ENCODE measurements at regions not wholly inside any gene's neighbourhood (a gene's known extent, or its start where the extent isn't known, plus 50 kb on each side); places are given as distances from the start of the nearest gene placed in this dataset.

DNA sequence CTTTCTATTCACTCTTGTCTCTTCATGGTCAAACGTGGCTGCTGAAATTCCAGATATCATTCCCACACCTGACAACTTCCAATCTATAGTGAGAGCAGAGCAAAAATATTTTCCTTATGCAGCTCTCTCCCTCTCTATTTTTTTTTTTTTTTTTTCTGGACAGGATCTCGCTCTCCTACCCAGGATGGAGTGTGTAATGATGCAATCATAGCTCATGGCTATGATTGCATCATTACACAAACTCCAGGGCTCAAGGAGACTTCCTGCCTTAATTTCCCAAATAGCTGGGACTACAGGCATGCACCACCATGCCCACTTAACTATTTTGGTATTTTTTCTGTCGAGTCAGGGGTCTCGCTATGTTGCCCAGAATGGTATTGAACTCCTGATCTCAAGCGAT is 1398.9 kb downstream of the AACS start (continued):
- TF ChIP-seq, protein P1, sequence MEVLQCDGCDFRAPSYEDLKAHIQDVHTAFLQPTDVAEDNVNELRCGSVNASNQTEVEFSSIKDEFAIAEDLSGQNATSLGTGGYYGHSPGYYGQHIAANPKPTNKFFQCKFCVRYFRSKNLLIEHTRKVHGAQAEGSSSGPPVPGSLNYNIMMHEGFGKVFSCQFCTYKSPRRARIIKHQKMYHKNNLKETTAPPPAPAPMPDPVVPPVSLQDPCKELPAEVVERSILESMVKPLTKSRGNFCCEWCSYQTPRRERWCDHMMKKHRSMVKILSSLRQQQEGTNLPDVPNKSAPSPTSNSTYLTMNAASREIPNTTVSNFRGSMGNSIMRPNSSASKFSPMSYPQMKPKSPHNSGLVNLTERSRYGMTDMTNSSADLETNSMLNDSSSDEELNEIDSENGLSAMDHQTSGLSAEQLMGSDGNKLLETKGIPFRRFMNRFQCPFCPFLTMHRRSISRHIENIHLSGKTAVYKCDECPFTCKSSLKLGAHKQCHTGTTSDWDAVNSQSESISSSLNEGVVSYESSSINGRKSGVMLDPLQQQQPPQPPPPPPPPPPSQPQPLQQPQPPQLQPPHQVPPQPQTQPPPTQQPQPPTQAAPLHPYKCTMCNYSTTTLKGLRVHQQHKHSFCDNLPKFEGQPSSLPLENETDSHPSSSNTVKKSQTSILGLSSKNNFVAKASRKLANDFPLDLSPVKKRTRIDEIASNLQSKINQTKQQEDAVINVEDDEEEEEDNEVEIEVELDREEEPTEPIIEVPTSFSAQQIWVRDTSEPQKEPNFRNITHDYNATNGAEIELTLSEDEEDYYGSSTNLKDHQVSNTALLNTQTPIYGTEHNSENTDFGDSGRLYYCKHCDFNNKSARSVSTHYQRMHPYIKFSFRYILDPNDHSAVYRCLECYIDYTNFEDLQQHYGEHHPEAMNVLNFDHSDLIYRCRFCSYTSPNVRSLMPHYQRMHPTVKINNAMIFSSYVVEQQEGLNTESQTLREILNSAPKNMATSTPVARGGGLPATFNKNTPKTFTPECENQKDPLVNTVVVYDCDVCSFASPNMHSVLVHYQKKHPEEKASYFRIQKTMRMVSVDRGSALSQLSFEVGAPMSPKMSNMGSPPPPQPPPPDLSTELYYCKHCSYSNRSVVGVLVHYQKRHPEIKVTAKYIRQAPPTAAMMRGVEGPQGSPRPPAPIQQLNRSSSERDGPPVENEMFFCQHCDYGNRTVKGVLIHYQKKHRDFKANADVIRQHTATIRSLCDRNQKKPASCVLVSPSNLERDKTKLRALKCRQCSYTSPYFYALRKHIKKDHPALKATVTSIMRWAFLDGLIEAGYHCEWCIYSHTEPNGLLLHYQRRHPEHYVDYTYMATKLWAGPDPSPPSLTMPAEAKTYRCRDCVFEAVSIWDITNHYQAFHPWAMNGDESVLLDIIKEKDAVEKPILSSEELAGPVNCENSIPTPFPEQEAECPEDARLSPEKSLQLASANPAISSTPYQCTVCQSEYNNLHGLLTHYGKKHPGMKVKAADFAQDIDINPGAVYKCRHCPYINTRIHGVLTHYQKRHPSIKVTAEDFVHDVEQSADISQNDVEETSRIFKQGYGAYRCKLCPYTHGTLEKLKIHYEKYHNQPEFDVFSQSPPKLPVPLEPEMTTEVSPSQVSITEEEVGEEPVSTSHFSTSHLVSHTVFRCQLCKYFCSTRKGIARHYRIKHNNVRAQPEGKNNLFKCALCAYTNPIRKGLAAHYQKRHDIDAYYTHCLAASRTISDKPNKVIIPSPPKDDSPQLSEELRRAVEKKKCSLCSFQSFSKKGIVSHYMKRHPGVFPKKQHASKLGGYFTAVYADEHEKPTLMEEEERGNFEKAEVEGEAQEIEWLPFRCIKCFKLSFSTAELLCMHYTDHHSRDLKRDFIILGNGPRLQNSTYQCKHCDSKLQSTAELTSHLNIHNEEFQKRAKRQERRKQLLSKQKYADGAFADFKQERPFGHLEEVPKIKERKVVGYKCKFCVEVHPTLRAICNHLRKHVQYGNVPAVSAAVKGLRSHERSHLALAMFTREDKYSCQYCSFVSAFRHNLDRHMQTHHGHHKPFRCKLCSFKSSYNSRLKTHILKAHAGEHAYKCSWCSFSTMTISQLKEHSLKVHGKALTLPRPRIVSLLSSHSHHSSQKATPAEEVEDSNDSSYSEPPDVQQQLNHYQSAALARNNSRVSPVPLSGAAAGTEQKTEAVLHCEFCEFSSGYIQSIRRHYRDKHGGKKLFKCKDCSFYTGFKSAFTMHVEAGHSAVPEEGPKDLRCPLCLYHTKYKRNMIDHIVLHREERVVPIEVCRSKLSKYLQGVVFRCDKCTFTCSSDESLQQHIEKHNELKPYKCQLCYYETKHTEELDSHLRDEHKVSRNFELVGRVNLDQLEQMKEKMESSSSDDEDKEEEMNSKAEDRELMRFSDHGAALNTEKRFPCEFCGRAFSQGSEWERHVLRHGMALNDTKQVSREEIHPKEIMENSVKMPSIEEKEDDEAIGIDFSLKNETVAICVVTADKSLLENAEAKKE (CRISPR knock-in tag; IDR thresholded peaks at IDR 0.05), result no peak

GRCh38 chr12:126469211-126469610 is 1404.0 kb downstream of the AACS start:
- Mint-ChIP-seq H3K27me3 (ENCODE audit: insufficient read depth, low read depth, poor library complexity) (peaks cover 4% of the 10 kb centered on the region), H3K4me1 (no peaks in the 10 kb centered on the region), H3K36me3 (ENCODE audit: low read depth) (peaks cover 21% of the 10 kb centered on the region; the same call in 2 of the 3 replicates), H3K4me3 (no peak overlapping the region), H3K9me3 (peaks cover 92% of the 10 kb centered on the region), H3K27ac (no peak overlapping the region)
- no peak overlapping the region for H3K4me2 ChIP-seq
- TF ChIP-seq, protein P2, sequence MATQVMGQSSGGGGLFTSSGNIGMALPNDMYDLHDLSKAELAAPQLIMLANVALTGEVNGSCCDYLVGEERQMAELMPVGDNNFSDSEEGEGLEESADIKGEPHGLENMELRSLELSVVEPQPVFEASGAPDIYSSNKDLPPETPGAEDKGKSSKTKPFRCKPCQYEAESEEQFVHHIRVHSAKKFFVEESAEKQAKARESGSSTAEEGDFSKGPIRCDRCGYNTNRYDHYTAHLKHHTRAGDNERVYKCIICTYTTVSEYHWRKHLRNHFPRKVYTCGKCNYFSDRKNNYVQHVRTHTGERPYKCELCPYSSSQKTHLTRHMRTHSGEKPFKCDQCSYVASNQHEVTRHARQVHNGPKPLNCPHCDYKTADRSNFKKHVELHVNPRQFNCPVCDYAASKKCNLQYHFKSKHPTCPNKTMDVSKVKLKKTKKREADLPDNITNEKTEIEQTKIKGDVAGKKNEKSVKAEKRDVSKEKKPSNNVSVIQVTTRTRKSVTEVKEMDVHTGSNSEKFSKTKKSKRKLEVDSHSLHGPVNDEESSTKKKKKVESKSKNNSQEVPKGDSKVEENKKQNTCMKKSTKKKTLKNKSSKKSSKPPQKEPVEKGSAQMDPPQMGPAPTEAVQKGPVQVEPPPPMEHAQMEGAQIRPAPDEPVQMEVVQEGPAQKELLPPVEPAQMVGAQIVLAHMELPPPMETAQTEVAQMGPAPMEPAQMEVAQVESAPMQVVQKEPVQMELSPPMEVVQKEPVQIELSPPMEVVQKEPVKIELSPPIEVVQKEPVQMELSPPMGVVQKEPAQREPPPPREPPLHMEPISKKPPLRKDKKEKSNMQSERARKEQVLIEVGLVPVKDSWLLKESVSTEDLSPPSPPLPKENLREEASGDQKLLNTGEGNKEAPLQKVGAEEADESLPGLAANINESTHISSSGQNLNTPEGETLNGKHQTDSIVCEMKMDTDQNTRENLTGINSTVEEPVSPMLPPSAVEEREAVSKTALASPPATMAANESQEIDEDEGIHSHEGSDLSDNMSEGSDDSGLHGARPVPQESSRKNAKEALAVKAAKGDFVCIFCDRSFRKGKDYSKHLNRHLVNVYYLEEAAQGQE (IDR thresholded peaks at IDR 0.05; ENCODE audit: unreplicated experiment), result no peak
- TF ChIP-seq EZH2 (IDR thresholded peaks at IDR 0.05; ENCODE audit: low read depth, unreplicated experiment) (no peak), STAT1 (IDR thresholded peaks at IDR 0.05; ENCODE audit: unreplicated experiment) (no peak), NANOG (IDR thresholded peaks at IDR 0.05; ENCODE audit: borderline replicate concordance) (no peak), ZNF331 (CRISPR knock-in tag; IDR thresholded peaks at IDR 0.05; ENCODE audit: low read depth) (no peak)
- TF ChIP-seq, protein P1 (CRISPR knock-in tag; IDR thresholded peaks at IDR 0.05), result no peak
- H4K20me1 ChIP-seq (replicated peaks; ENCODE audit: insufficient read depth), result no peaks in the 10 kb centered on the region
- H3F3A ChIP-seq (replicated peaks; ENCODE audit: low read depth), result no peaks in the 10 kb centered on the region
- H3K9me2 ChIP-seq (ENCODE audit: insufficient read depth), result no peaks in the 10 kb centered on the region
- no peak overlapping the region for H3K4me3 ChIP-seq
- no peak overlapping the region for H2AFZ ChIP-seq
- ATAC-seq (no peak), DNase-seq (ENCODE audit: low spot score) (no peak)
- H3K27ac ChIP-seq (ENCODE audit: low read depth), result no peak overlapping the region
- no peaks in the 10 kb centered on the region for H3K27me3 ChIP-seq (ENCODE audit: insufficient read depth)
- no peaks in the 10 kb centered on the region for H3K4me1 ChIP-seq (ENCODE audit: insufficient read depth)
- no peaks in the 10 kb centered on the region for H3K79me2 ChIP-seq (replicated peaks; ENCODE audit: insufficient read depth)
- no peaks in the 10 kb centered on the region for H3K36me3 ChIP-seq (ENCODE audit: insufficient read depth)
